ENCODE measurements at regions not wholly inside any gene's neighbourhood (a gene's known extent, or its start where the extent isn't known, plus 50 kb on each side); places are given as distances from the start of the nearest gene placed in this dataset.

- no peaks in the 10 kb centered on the region for H3K27me3 ChIP-seq (ENCODE audit: insufficient read depth, low read length)
- H2AFZ ChIP-seq (ENCODE audit: low read length): no peak overlapping the region
- no peaks in the 10 kb centered on the region for H3K79me2 ChIP-seq (ENCODE audit: insufficient read depth, low read length)
- no peak overlapping the region for H3K4me3 ChIP-seq (ENCODE audit: insufficient read depth, low read length)
- H3K36me3 ChIP-seq (ENCODE audit: insufficient read depth, low read length): no peaks in the 10 kb centered on the region
- no peak overlapping the region for H3K27ac ChIP-seq (ENCODE audit: low read depth, low read length)
- TF ChIP-seq, protein P1, sequence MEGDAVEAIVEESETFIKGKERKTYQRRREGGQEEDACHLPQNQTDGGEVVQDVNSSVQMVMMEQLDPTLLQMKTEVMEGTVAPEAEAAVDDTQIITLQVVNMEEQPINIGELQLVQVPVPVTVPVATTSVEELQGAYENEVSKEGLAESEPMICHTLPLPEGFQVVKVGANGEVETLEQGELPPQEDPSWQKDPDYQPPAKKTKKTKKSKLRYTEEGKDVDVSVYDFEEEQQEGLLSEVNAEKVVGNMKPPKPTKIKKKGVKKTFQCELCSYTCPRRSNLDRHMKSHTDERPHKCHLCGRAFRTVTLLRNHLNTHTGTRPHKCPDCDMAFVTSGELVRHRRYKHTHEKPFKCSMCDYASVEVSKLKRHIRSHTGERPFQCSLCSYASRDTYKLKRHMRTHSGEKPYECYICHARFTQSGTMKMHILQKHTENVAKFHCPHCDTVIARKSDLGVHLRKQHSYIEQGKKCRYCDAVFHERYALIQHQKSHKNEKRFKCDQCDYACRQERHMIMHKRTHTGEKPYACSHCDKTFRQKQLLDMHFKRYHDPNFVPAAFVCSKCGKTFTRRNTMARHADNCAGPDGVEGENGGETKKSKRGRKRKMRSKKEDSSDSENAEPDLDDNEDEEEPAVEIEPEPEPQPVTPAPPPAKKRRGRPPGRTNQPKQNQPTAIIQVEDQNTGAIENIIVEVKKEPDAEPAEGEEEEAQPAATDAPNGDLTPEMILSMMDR (IDR thresholded peaks at IDR 0.05; ENCODE audit: extremely low read depth, low read depth, low read length): no peak
- H4K20me1 ChIP-seq (ENCODE audit: insufficient read depth, low read length): no peaks in the 10 kb centered on the region
- no peaks in the 10 kb centered on the region for H3K9me3 ChIP-seq (ENCODE audit: low read depth, low read length)
- H3K4me2 ChIP-seq (ENCODE audit: insufficient read depth, low read length): no peak overlapping the region
- H3K4me1 ChIP-seq (ENCODE audit: insufficient read depth, low read length): no peaks in the 10 kb centered on the region
- DNase-seq (ENCODE audit: insufficient read length, low spot score, missing footprints): no peak
Measured at GRCh38 chr3:162845918-162846317, 1349.3 kb downstream of the OTOL1 start.

DNA sequence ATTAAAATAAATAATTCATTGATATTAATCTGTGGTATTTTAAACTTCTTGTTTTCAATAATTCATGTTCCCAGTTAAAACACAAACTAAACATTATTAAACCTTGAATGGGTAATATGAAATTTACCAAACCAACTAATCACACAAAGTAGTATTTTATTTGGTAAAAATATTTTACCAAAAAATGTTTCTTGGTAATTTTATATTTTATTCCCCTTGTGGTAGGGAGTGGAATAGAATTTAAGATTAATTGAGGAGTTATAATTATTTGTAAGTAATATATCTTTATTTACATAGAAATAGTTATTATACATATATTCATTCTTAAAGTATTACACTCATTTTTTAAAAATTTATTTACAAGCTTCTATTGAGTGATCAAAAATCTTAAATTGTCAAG, 1350.9 kb downstream of the OTOL1 start:
- TF ChIP-seq, protein P1 (IDR thresholded peaks at IDR 0.05; ENCODE audit: extremely low read depth, low read depth, low read length): no peak

GRCh38 chr3:162863579-162863978, 1367.0 kb downstream of the OTOL1 start:
- Histone ChIP-seq H3K36me3 (ENCODE audit: insufficient read depth, low read length) (no peaks in the 10 kb centered on the region), H3K4me2 (ENCODE audit: insufficient read depth, low read length) (no peak overlapping the region), H2AFZ (ENCODE audit: low read length) (no peak overlapping the region), H4K20me1 (ENCODE audit: insufficient read depth, low read length) (no peaks in the 10 kb centered on the region), H3K27ac (ENCODE audit: low read depth, low read length) (no peak overlapping the region), H3K9me3 (ENCODE audit: low read depth, low read length) (no peaks in the 10 kb centered on the region), H3K79me2 (ENCODE audit: insufficient read depth, low read length) (no peaks in the 10 kb centered on the region), H3K4me1 (ENCODE audit: insufficient read depth, low read length) (no peaks in the 10 kb centered on the region), H3K27me3 (ENCODE audit: insufficient read depth, low read length) (no peaks in the 10 kb centered on the region), H3K4me3 (ENCODE audit: insufficient read depth, low read length) (no peak overlapping the region)
- no peak for DNase-seq (ENCODE audit: insufficient read length, low spot score, missing footprints)
- TF ChIP-seq, protein P1 (IDR thresholded peaks at IDR 0.05; ENCODE audit: extremely low read depth, low read depth, low read length): no peak

More for the DNA sequence above, 1350.9 kb downstream of the OTOL1 start:
- H2AFZ ChIP-seq (ENCODE audit: low read length): no peak overlapping the region
- no peaks in the 10 kb centered on the region for H4K20me1 ChIP-seq (ENCODE audit: insufficient read depth, low read length)
- no peaks in the 10 kb centered on the region for H3K4me1 ChIP-seq (ENCODE audit: insufficient read depth, low read length)
- no peaks in the 10 kb centered on the region for H3K27me3 ChIP-seq (ENCODE audit: insufficient read depth, low read length)
- no peak overlapping the region for H3K4me3 ChIP-seq (ENCODE audit: insufficient read depth, low read length)
- H3K36me3 ChIP-seq (ENCODE audit: insufficient read depth, low read length): no peaks in the 10 kb centered on the region
- no peak overlapping the region for H3K4me2 ChIP-seq (ENCODE audit: insufficient read depth, low read length)
- H3K9me3 ChIP-seq (ENCODE audit: low read depth, low read length): no peaks in the 10 kb centered on the region
- no peaks in the 10 kb centered on the region for H3K79me2 ChIP-seq (ENCODE audit: insufficient read depth, low read length)
- no peak overlapping the region for H3K27ac ChIP-seq (ENCODE audit: low read depth, low read length)
- no peak for DNase-seq (ENCODE audit: insufficient read length, low spot score, missing footprints)

GRCh38 chr3:162865466-162865865, 1368.9 kb downstream of the OTOL1 start:
- TF ChIP-seq, protein P1 (IDR thresholded peaks at IDR 0.05; ENCODE audit: extremely low read depth, low read depth, low read length): no peak
- Histone ChIP-seq H4K20me1 (ENCODE audit: insufficient read depth, low read length) (no peaks in the 10 kb centered on the region), H3K79me2 (ENCODE audit: insufficient read depth, low read length) (no peaks in the 10 kb centered on the region), H3K36me3 (ENCODE audit: insufficient read depth, low read length) (no peaks in the 10 kb centered on the region), H3K27me3 (ENCODE audit: insufficient read depth, low read length) (no peaks in the 10 kb centered on the region), H2AFZ (ENCODE audit: low read length) (peak overlapping the region; percentile 46), H3K4me2 (ENCODE audit: insufficient read depth, low read length) (peak overlapping the region; percentile 30), H3K4me1 (ENCODE audit: insufficient read depth, low read length) (no peaks in the 10 kb centered on the region), H3K27ac (ENCODE audit: low read depth, low read length) (no peak overlapping the region), H3K4me3 (ENCODE audit: insufficient read depth, low read length) (peak overlapping the region; percentile 42), H3K9me3 (ENCODE audit: low read depth, low read length) (no peaks in the 10 kb centered on the region)
- DNase-seq (ENCODE audit: insufficient read length, low spot score, missing footprints): no peak

Measured in osteoblast (primary cell).